ENCODE measurements at regions not wholly inside any gene's neighbourhood (a gene's known extent, or its start where the extent isn't known, plus 50 kb on each side); places are given as distances from the start of the nearest gene placed in this dataset.

DNA sequence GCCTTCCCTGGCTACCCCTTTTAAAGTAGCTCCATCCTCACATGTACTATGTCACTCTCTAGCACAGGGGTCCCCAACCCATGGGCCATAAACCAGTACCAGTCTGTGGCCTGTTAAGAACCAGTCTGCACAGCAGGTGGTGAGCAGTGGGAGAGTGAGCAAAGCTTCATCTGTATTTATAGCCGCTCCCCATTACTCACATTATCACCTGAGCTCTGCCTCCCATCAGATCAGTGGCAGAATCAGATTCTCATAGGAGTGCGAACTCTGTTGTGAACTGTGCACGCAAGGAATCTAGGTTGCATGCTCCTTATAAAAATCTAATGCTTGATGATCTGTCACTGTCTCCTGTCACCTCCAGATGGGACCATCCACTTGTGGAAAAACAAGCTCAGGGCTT, 116.6 kb upstream of the FOXD3 start:
- TF ChIP-seq, protein P1, sequence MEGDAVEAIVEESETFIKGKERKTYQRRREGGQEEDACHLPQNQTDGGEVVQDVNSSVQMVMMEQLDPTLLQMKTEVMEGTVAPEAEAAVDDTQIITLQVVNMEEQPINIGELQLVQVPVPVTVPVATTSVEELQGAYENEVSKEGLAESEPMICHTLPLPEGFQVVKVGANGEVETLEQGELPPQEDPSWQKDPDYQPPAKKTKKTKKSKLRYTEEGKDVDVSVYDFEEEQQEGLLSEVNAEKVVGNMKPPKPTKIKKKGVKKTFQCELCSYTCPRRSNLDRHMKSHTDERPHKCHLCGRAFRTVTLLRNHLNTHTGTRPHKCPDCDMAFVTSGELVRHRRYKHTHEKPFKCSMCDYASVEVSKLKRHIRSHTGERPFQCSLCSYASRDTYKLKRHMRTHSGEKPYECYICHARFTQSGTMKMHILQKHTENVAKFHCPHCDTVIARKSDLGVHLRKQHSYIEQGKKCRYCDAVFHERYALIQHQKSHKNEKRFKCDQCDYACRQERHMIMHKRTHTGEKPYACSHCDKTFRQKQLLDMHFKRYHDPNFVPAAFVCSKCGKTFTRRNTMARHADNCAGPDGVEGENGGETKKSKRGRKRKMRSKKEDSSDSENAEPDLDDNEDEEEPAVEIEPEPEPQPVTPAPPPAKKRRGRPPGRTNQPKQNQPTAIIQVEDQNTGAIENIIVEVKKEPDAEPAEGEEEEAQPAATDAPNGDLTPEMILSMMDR (IDR thresholded peaks at IDR 0.05 in 2 of 3, conservative IDR thresholded peaks at IDR 0.05 in 1 of 3; ENCODE audit: borderline replicate concordance in 1 of 3, insufficient read depth in 1 of 3, low read depth in 2 of 3, low read length in 2 of 3) = no peak
- TF ChIP-seq POLR2A (IDR thresholded peaks at IDR 0.05; ENCODE audit: borderline replicate concordance, extremely low read depth, insufficient read depth, insufficient read length) = no peak
- no peak for TF ChIP-seq TCF7L2 (IDR thresholded peaks at IDR 0.05; ENCODE audit: borderline replicate concordance, extremely low read depth, insufficient read depth, insufficient read length)
- TF ChIP-seq POLR2AphosphoS5 (IDR thresholded peaks at IDR 0.05; ENCODE audit: low read depth, low read length) = no peak
- TF ChIP-seq SIN3A (IDR thresholded peaks at IDR 0.05; ENCODE audit: low read depth) = no peak
- TF ChIP-seq JUND (IDR thresholded peaks at IDR 0.05) = no peak
- TF ChIP-seq EZH2phosphoT487 (IDR thresholded peaks at IDR 0.05; ENCODE audit: borderline replicate concordance) = no peak
- no peak for TF ChIP-seq YY1 (IDR thresholded peaks at IDR 0.05; ENCODE audit: extremely low read depth, insufficient replicate concordance, low read depth, low read length)
- TF ChIP-seq RAD21 (IDR thresholded peaks at IDR 0.05; ENCODE audit: low read depth) = no peak
- no peak for TF ChIP-seq EZH2 (IDR thresholded peaks at IDR 0.05)
- TF ChIP-seq, protein P2, sequence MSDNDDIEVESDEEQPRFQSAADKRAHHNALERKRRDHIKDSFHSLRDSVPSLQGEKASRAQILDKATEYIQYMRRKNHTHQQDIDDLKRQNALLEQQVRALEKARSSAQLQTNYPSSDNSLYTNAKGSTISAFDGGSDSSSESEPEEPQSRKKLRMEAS (IDR thresholded peaks at IDR 0.05) = no peak
- TF ChIP-seq CBX3 (IDR thresholded peaks at IDR 0.05; ENCODE audit: low read depth) = no peak
- no peak for TF ChIP-seq CEBPB (IDR thresholded peaks at IDR 0.05; ENCODE audit: low read depth)
